Tibial nerve (tissue), 4 donors: ENCODE measurements at regions not wholly inside any gene's neighbourhood (a gene's known extent, or its start where the extent isn't known, plus 50 kb on each side); places are given as distances from the start of the nearest gene placed in this dataset.
A peak's percentile ranks its signal among the peaks of the same experiment; 100 is the strongest.

Experiments used
- DNase-seq, 2 donors: peaks; one replicate each; pipeline ENCODE4 v3.0.0-alpha.2; 2019; ENCODE audit warnings: low spot score in 2 of 2
- H3K27ac ChIP-seq, 4 donors: fragments of 200-600 bp; sonication (generic) in 3 of 4; one replicate each; pipeline ENCODE4 v1.5.1; 2017 to 2019; ENCODE audit warnings: mild to moderate bottlenecking in 1 of 4
- H3K27me3 ChIP-seq, 2 donors: fragments of 200-600 bp; sonication (generic) in 1 of 2; one replicate each; pipeline versions ENCODE4 v1.5.1 to v1.6.0; 2017 to 2019
- H3K36me3 ChIP-seq, 3 donors: fragments of 200-600 bp; sonication (generic); one replicate each; pipeline ENCODE4 v1.5.1; 2018 to 2019
- H3K4me1 ChIP-seq, 4 donors: fragments of 200-600 bp; sonication (generic) in 3 of 4; one replicate each; pipeline ENCODE4 v1.5.1; 2017 to 2019
- H3K4me3 ChIP-seq, 4 donors: fragments of 200-600 bp; sonication (generic) in 3 of 4; one replicate each; pipeline ENCODE4 v1.5.1; 2017 to 2019; ENCODE audit warnings: mild to moderate bottlenecking in 1 of 4, moderate library complexity in 1 of 4
- H3K9me3 ChIP-seq, 4 donors: fragments of 200-600 bp; sonication (generic) in 3 of 4; one replicate each; pipeline ENCODE4 v1.5.1; 2017 to 2019
- CTCF ChIP-seq, 5 experiments: fragments of 200-600 bp in 3 of 5; fragments of 450-650 bp in 2 of 5; sonication (generic) in 3 of 5; IDR thresholded peaks; one replicate each; pipeline ENCODE4 v1.5.1; 2016 to 2019; ENCODE audit warnings: antibody characterized with exemption in 5 of 5, mild to moderate bottlenecking in 3 of 5, moderate library complexity in 2 of 5
- EP300 ChIP-seq, 2 donors: sonication (generic); formaldehyde crosslinking; IDR thresholded peaks; one replicate each; pipeline ENCODE4 v1.6.1; 2017; ENCODE audit warnings: antibody characterized with exemption in 2 of 2, mild to moderate bottlenecking in 1 of 2
- POLR2A ChIP-seq, 2 donors: fragments of 450-650 bp; IDR thresholded peaks; one replicate each; pipeline ENCODE4 v1.6.1; 2017; ENCODE audit warnings: antibody characterized with exemption in 2 of 2, mild to moderate bottlenecking in 2 of 2, moderate library complexity in 2 of 2
- WGBS, 2 donors: methylation state at CpG; one replicate each; pipeline ENCODE4 v1.1.5; 2018; 5-methylcytosine and 5-hydroxymethylcytosine counted together

- Histone ChIP-seq H3K9me3 (no peaks in the 10 kb centered on the region), H3K27ac (peak overlapping the region in 2 of 4 donors; percentile 87 to 96), H3K36me3 (no peaks in the 10 kb centered on the region), H3K4me3 (no peak overlapping the region), H3K27me3 (no peaks in the 10 kb centered on the region), H3K4me1 (peaks cover 0 to 38% (median 18%) of the 10 kb centered on the region in 4 donors)
- no peak for DNase-seq
- TF ChIP-seq CTCF (IDR thresholded peaks at IDR 0.05) = no peak
- no peak for TF ChIP-seq EP300 (IDR thresholded peaks at IDR 0.05)
- 35 to 46% methylated on average over 3 of the region's 3 CpGs for WGBS, 2 donors
Observed at GRCh38 chr2:64313398-64313723, 140.6 kb upstream of the LGALSL start.

- Histone ChIP-seq H3K27ac (no peak overlapping the region), H3K36me3 (no peaks in the 10 kb centered on the region), H3K27me3 (no peaks in the 10 kb centered on the region), H3K9me3 (no peaks in the 10 kb centered on the region), H3K4me1 (peaks cover 0 to 34% (median 18%) of the 10 kb centered on the region in 4 donors), H3K4me3 (no peak overlapping the region)
- TF ChIP-seq POLR2A (IDR thresholded peaks at IDR 0.05) (no peak), EP300 (IDR thresholded peaks at IDR 0.05) (no peak), CTCF (IDR thresholded peaks at IDR 0.05) (no peak)
- WGBS, 2 donors = 78 to 89% methylated on average over 6 of the region's 6 CpGs
- DNase-seq = no peak
Observed at GRCh38 chr2:64315291-64315960, 138.5 kb upstream of the LGALSL start.

- Histone ChIP-seq H3K4me1 (peaks cover 0 to 10% (median 4%) of the 10 kb centered on the region in 4 donors), H3K9me3 (peaks cover 0 to 6% (median 0%) of the 10 kb centered on the region in 4 donors), H3K36me3 (no peaks in the 10 kb centered on the region), H3K27me3 (no peaks in the 10 kb centered on the region), H3K27ac (no peak overlapping the region), H3K4me3 (no peak overlapping the region)
- WGBS, 2 donors = 86 to 91% methylated on average over 2 of the region's 2 CpGs
- DNase-seq = no peak
- no peak for TF ChIP-seq EP300 (IDR thresholded peaks at IDR 0.05)
- no peak for TF ChIP-seq POLR2A (IDR thresholded peaks at IDR 0.05)
- TF ChIP-seq CTCF (IDR thresholded peaks at IDR 0.05) = no peak
Observed at GRCh38 chr2:64317707-64318475, 136.1 kb upstream of the LGALSL start.

- TF ChIP-seq EP300 (IDR thresholded peaks at IDR 0.05) = no peak
- TF ChIP-seq CTCF (IDR thresholded peaks at IDR 0.05) = no peak
- no peak for TF ChIP-seq POLR2A (IDR thresholded peaks at IDR 0.05)
- Histone ChIP-seq H3K4me3 (no peak overlapping the region), H3K27ac (no peak overlapping the region), H3K27me3 (no peaks in the 10 kb centered on the region), H3K4me1 (peaks cover 0 to 5% (median under 1%) of the 10 kb centered on the region in 4 donors), H3K36me3 (no peaks in the 10 kb centered on the region), H3K9me3 (peaks cover 0 to 6% (median 0%) of the 10 kb centered on the region in 4 donors)
- DNase-seq = no peak
- 48 to 63% methylated on average over 1 of the region's 1 CpG for WGBS, 2 donors
Observed at GRCh38 chr2:64318476-64318748, 135.6 kb upstream of the LGALSL start.

- no peaks in the 10 kb centered on the region for H3K27me3 ChIP-seq
- TF ChIP-seq EP300 (IDR thresholded peaks at IDR 0.05) = no peak
- no peak for TF ChIP-seq CTCF (IDR thresholded peaks at IDR 0.05)
- TF ChIP-seq POLR2A (IDR thresholded peaks at IDR 0.05) = no peak
- H3K36me3 ChIP-seq = no peaks in the 10 kb centered on the region
- no peaks in the 10 kb centered on the region for H3K4me1 ChIP-seq
- 91 to 96% methylated on average over 3 of the region's 3 CpGs for WGBS, 2 donors
- H3K9me3 ChIP-seq = peaks cover 0 to 6% (median 0%) of the 10 kb centered on the region in 4 donors
- H3K4me3 ChIP-seq = no peak overlapping the region
- H3K27ac ChIP-seq = no peak overlapping the region
- no peak for DNase-seq
Observed at GRCh38 chr2:64319896-64320295, 134.1 kb upstream of the LGALSL start.
